Stimulated activated CD4-positive, alpha-beta T cell treated with anti-CD3 and anti-CD28 coated beads, Interleukin-12 subunit alpha, Interleukin-12 subunit beta, amount 100 ng/mL, for 4 hours (primary cell): ENCODE measurements at regions not wholly inside any gene's neighbourhood (a gene's known extent, or its start where the extent isn't known, plus 50 kb on each side); places are given as distances from the start of the nearest gene placed in this dataset.
"Not testable (repeated sequence)": the region's sequence is repeated elsewhere in the genome, so short reads cannot be mapped to it uniquely, and the experiment has no call there.

ENCODE experiments used
- DNase-seq: peaks from one replicate; pipeline ENCODE4 v3.0.0-alpha.2; 2020

- not testable (repeated sequence) for DNase-seq
Observed at GRCh38 chr3:130151555-130151954, 69.9 kb downstream of the ALG1L2 start.

GRCh38 chr3:130153247-130153646, 71.6 kb downstream of the ALG1L2 start:
- not testable (repeated sequence) for DNase-seq

GRCh38 chr3:130155464-130155863, 73.8 kb downstream of the ALG1L2 start:
- DNase-seq: not testable (repeated sequence)

- not testable (repeated sequence) for DNase-seq
Observed at GRCh38 chr3:130166856-130167255, 85.2 kb downstream of the ALG1L2 start.

DNA sequence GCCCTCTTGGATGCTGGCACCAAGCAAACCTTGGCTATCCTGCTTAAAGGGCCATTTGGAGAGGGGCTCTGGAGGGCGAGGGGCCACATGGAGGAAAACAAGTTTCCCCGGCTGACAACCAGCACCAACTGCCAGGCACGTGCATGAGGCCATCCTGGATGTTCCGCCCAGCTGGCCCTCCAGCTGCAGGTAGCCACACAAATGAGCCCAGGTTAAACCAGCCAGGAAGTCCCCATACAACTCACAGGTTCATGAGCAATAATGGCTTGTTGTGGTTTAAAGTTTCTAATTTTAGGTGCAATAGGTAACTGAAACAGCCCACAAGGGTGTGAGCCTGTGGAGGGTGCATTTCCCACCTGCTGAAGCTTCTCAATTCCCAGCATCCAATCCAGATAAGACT, 93.6 kb downstream of the ALG1L2 start:
- DNase-seq: not testable (repeated sequence)

- DNase-seq: not testable (repeated sequence)
Observed at GRCh38 chr3:130176476-130177256, 95.0 kb downstream of the ALG1L2 start.

- DNase-seq: not testable (repeated sequence)
Observed at GRCh38 chr3:130178835-130179234, 97.2 kb downstream of the ALG1L2 start.

- DNase-seq: peak; percentile 7
Observed at GRCh38 chr3:130179353-130179970, 97.8 kb downstream of the ALG1L2 start.

DNA sequence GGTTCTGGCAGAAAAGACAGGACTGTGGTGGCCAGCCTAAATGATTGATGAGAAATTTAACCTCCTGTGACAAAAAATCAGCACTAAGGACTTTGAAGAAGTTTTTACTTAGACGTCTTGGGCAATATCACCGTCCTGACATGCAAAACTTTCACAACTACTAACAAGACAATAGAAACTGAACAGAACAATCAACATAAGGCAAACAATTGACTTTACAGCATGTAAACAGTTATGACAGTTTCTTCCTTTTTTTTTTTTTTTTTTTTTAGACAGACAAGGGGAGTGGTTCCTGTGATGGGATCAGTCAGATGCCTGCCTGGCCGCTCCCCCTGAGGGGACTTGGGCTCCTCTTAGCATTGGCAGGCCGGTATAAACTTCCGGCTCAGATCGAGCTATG, 100.8 kb downstream of the ALG1L2 start:
- DNase-seq: not testable (repeated sequence)

GRCh38 chr3:130183689-130184088, 102.1 kb downstream of the ALG1L2 start:
- not testable (repeated sequence) for DNase-seq

- not testable (repeated sequence) for DNase-seq
Observed at GRCh38 chr3:130184152-130185024, 102.8 kb downstream of the ALG1L2 start.

- not testable (repeated sequence) for DNase-seq
Observed at GRCh38 chr3:130201272-130201671, 119.6 kb downstream of the ALG1L2 start.

- DNase-seq: not testable (repeated sequence)
Observed at GRCh38 chr3:130203633-130204032, 122.0 kb downstream of the ALG1L2 start.

DNA sequence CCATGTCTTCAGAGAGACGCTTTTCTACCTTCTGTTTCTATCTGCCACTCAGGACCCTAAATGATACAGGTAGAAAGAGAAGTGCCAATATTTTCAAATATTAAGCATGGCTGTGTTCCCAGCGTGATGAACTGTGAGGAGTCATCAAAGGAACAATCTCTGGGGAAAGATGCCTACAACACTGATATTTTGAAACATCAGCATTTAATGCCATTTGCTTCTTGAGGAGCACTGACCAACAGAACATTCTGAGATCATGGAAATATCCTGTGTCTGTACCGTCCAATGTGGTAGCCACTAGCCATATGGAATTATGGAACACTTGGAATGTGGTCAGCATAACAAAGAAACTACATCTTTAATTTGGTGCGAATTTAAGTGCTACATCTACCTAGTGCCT, 117.9 kb upstream of the COL6A5 start:
- DNase-seq: no peak

GRCh38 chr3:130242850-130243569, 102.5 kb upstream of the COL6A5 start:
- no peak for DNase-seq

DNA sequence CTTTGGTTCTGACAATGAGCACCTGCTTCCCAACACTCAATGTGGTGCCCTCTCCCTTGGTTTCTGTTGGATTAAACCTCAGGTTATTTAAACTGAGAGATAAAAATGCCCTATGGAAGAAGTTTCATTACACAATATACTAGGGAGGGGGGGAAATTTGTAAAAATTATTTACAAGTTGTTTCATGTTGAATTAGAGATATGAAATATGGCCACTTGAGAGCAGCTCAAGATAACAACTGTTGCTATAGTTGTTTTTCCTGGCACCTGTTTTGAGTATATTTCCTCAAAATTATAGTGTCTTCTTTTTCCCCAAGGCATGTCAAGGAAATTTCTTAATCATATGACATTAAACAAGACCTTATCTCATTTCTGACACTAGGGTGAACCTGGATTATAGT, 101.7 kb upstream of the COL6A5 start:
- no peak for DNase-seq

- no peak for DNase-seq
Observed at GRCh38 chr3:130250982-130251381, 94.5 kb upstream of the COL6A5 start.

DNA sequence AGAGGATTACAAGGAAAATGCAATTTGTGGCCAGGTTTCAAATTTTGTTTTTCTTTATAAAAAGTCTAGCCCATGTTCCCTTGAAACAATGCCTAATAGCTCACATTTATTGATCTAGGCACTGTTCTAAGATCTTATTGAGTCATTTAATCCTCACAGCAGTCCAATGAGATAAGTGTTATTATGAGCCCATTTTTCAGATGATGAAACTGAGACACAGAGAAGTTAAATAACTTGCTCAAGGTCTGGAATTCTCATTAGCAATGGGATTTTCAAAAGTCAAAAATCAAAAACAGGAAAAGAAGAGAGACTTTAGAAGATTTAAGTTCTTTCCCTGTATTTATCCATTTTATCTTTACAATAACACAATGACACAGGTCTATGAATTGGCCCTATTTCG, 90.0 kb upstream of the COL6A5 start:
- DNase-seq: no peak

DNA sequence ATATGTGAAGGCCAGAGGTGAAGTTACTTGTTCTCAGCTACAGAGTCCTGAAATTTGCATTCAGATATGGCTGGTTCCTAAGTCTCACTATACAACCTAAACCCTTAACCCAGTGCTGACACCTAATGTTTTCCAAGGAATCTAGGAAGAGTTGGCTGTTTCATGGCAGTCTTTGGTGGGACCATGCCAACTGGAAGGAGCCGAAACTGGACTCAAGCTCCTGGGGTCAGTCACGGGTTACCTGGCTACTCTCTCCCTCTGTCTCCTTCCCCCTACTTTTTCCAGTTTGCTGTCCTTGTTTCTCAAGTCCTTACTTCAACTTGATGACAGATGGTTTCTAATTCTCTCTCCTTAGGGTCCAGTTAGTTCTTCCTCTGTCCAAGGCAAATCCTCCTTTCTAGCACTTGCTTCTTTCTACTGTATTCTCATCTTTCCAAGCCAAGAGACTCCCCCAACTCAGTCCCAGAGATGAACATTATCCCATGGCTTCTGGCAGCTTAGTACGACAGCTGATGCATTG, 88.6 kb upstream of the COL6A5 start:
- no peak for DNase-seq

DNA sequence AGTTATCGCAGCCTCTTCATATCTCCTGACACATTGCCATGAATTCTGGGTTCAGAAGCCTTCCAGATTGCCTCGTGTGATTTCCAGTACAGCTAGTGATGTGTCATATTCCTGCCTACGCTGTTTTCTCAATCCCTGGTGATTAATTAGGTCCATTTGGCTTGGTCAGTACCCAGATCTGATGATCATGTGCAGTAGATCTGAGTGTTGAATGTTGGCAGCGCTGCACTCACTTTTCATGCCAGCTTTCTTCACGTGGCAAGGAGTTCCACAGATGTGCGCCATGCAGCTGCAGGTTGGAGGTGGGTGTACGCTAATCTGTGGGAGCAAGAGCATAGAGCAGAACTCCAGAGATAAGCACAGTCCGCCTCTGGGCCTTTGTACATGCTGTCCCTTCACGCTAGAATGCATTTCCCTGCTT, 86.9 kb upstream of the COL6A5 start:
- DNase-seq: no peak

DNA sequence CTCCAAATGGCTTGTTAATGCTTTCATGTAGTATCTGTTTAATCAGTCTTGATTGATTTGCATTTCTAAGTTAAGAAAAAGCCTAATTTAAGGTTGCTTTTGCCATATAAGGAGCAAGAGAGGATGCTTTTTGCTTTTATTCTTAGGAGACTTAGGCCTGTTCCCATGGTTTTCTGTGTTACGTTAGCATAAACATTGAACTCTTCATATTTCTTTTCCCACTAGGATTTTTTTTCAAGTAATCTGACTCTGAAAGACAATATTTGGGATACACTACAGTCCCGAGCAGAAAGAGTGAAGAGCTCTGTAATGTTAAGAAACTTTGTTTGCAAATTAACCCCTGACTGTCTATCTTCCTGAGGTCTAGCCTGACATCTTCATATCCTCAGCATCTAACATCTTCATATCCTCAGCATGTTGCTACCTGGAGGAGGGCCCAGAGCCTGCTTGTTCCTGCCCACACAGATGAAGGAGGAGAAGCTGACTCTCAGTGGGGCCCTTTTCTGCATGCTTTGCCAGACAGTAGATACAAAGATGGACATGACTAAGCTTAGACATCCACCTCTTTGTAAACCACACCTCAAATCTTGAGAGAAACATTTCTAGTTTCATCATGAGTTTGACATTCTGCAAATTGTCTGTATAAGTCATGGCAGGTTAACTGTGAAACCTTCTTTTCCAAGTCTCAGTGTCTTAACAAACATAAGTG, 86.2 kb upstream of the COL6A5 start:
- DNase-seq: no peak

- DNase-seq: no peak
Observed at GRCh38 chr3:130260918-130261317, 84.6 kb upstream of the COL6A5 start.
